ENCODE measurements at regions not wholly inside any gene's neighbourhood (a gene's known extent, or its start where the extent isn't known, plus 50 kb on each side); places are given as distances from the start of the nearest gene placed in this dataset.
"Not testable (repeated sequence)": the region's sequence is repeated elsewhere in the genome, so short reads cannot be mapped to it uniquely, and the experiment has no call there.

GRCh38 chr6:169977434-169978265 is 226.2 kb downstream of the ERMARD start:
- Mint-ChIP-seq H3K27me3 (no peaks in the 10 kb centered on the region), H3K9me3 (no peaks in the 10 kb centered on the region), H3K36me3 (no peaks in the 10 kb centered on the region), H3K27ac (no peak overlapping the region), H3K4me3 (no peak overlapping the region), H3K4me1 (no peaks in the 10 kb centered on the region)
- H3K4me3 ChIP-seq (ENCODE audit: low read depth, low read length), result no peak overlapping the region
- DNase-seq (no peak), ATAC-seq (ENCODE audit: low read depth in 2 of 2) (no peak)
- H3K36me3 ChIP-seq (ENCODE audit: control insufficient read depth, insufficient read depth, low read length), result no peaks in the 10 kb centered on the region
- no peak overlapping the region for H3K27ac ChIP-seq (ENCODE audit: insufficient read depth, low read length, poor library complexity, severe bottlenecking)
- H3K4me1 ChIP-seq (ENCODE audit: control insufficient read depth, insufficient read depth, low read length, poor library complexity, severe bottlenecking), result no peaks in the 10 kb centered on the region
- no peaks in the 10 kb centered on the region for H3K27me3 ChIP-seq (ENCODE audit: control insufficient read depth, insufficient read depth, low read length)
- H3K9me3 ChIP-seq (ENCODE audit: control insufficient read depth in 2 of 2, low read length in 2 of 2), result no peaks in the 10 kb centered on the region

- ATAC-seq (ENCODE audit: low read depth in 2 of 2), result no peak
- Histone ChIP-seq H3K27ac (ENCODE audit: insufficient read depth, low read length, poor library complexity, severe bottlenecking) (no peak overlapping the region), H3K27me3 (ENCODE audit: control insufficient read depth, insufficient read depth, low read length) (no peaks in the 10 kb centered on the region), H3K4me1 (ENCODE audit: control insufficient read depth, insufficient read depth, low read length, poor library complexity, severe bottlenecking) (no peaks in the 10 kb centered on the region), H3K4me3 (ENCODE audit: low read depth, low read length) (no peak overlapping the region), H3K36me3 (ENCODE audit: control insufficient read depth, insufficient read depth, low read length) (no peaks in the 10 kb centered on the region), H3K9me3 (ENCODE audit: control insufficient read depth in 2 of 2, low read length in 2 of 2) (no peaks in the 10 kb centered on the region)
- DNase-seq, result no peak
- H3K9me3 Mint-ChIP-seq, result no peaks in the 10 kb centered on the region
- H3K27ac Mint-ChIP-seq, result no peak overlapping the region
- no peaks in the 10 kb centered on the region for H3K27me3 Mint-ChIP-seq
- H3K4me1 Mint-ChIP-seq, result no peaks in the 10 kb centered on the region
- no peaks in the 10 kb centered on the region for H3K36me3 Mint-ChIP-seq
- H3K4me3 Mint-ChIP-seq, result no peak overlapping the region
Measured at GRCh38 chr6:169976301-169977081, 225.1 kb downstream of the ERMARD start.

GRCh38 chr6:169975701-169976100 is 224.3 kb downstream of the ERMARD start:
- Mint-ChIP-seq H3K36me3 (no peaks in the 10 kb centered on the region), H3K9me3 (no peaks in the 10 kb centered on the region), H3K4me1 (no peaks in the 10 kb centered on the region), H3K27ac (no peak overlapping the region), H3K27me3 (no peaks in the 10 kb centered on the region), H3K4me3 (no peak overlapping the region)
- no peak overlapping the region for H3K27ac ChIP-seq (ENCODE audit: insufficient read depth, low read length, poor library complexity, severe bottlenecking)
- DNase-seq (no peak), ATAC-seq (ENCODE audit: low read depth in 2 of 2) (no peak)
- H3K4me1 ChIP-seq (ENCODE audit: control insufficient read depth, insufficient read depth, low read length, poor library complexity, severe bottlenecking), result no peaks in the 10 kb centered on the region
- no peak overlapping the region for H3K4me3 ChIP-seq (ENCODE audit: low read depth, low read length)
- no peaks in the 10 kb centered on the region for H3K36me3 ChIP-seq (ENCODE audit: control insufficient read depth, insufficient read depth, low read length)
- H3K27me3 ChIP-seq (ENCODE audit: control insufficient read depth, insufficient read depth, low read length), result no peaks in the 10 kb centered on the region
- H3K9me3 ChIP-seq (ENCODE audit: control insufficient read depth in 2 of 2, low read length in 2 of 2), result no peaks in the 10 kb centered on the region

- DNase-seq, result no peak
- no peak overlapping the region for H3K27ac Mint-ChIP-seq
Measured at GRCh38 chr6:169975286-169975685, 223.9 kb downstream of the ERMARD start.

GRCh38 chr6:169974663-169975062 is 223.2 kb downstream of the ERMARD start:
- no peaks in the 10 kb centered on the region for H3K9me3 Mint-ChIP-seq
- H3K27me3 ChIP-seq (ENCODE audit: control insufficient read depth, insufficient read depth, low read length), result no peaks in the 10 kb centered on the region
- H3K4me3 Mint-ChIP-seq, result no peak overlapping the region
- H3K4me1 ChIP-seq (ENCODE audit: control insufficient read depth, insufficient read depth, low read length, poor library complexity, severe bottlenecking), result no peaks in the 10 kb centered on the region
- no peaks in the 10 kb centered on the region for H3K4me1 Mint-ChIP-seq
- no peak overlapping the region for H3K27ac Mint-ChIP-seq
- H3K27me3 Mint-ChIP-seq, result no peaks in the 10 kb centered on the region
- H3K27ac ChIP-seq (ENCODE audit: insufficient read depth, low read length, poor library complexity, severe bottlenecking), result no peak overlapping the region
- H3K36me3 ChIP-seq (ENCODE audit: control insufficient read depth, insufficient read depth, low read length), result no peaks in the 10 kb centered on the region
- no peak overlapping the region for H3K4me3 ChIP-seq (ENCODE audit: low read depth, low read length)
- DNase-seq (no peak), ATAC-seq (ENCODE audit: low read depth in 2 of 2) (no peak)
- no peaks in the 10 kb centered on the region for H3K9me3 ChIP-seq (ENCODE audit: control insufficient read depth in 2 of 2, low read length in 2 of 2)
- H3K36me3 Mint-ChIP-seq, result no peaks in the 10 kb centered on the region

More at GRCh38 chr6:169975286-169975685, 223.9 kb downstream of the ERMARD start:
- Mint-ChIP-seq H3K27me3 (no peaks in the 10 kb centered on the region), H3K36me3 (no peaks in the 10 kb centered on the region), H3K4me3 (no peak overlapping the region), H3K4me1 (no peaks in the 10 kb centered on the region), H3K9me3 (no peaks in the 10 kb centered on the region)
- no peaks in the 10 kb centered on the region for H3K4me1 ChIP-seq (ENCODE audit: control insufficient read depth, insufficient read depth, low read length, poor library complexity, severe bottlenecking)
- no peak overlapping the region for H3K4me3 ChIP-seq (ENCODE audit: low read depth, low read length)
- no peak for ATAC-seq (ENCODE audit: low read depth in 2 of 2)
- no peak overlapping the region for H3K27ac ChIP-seq (ENCODE audit: insufficient read depth, low read length, poor library complexity, severe bottlenecking)
- H3K9me3 ChIP-seq (ENCODE audit: control insufficient read depth in 2 of 2, low read length in 2 of 2), result no peaks in the 10 kb centered on the region
- no peaks in the 10 kb centered on the region for H3K36me3 ChIP-seq (ENCODE audit: control insufficient read depth, insufficient read depth, low read length)
- no peaks in the 10 kb centered on the region for H3K27me3 ChIP-seq (ENCODE audit: control insufficient read depth, insufficient read depth, low read length)

GRCh38 chr6:169973588-169974467 is 222.4 kb downstream of the ERMARD start:
- not testable (repeated sequence) for H3K4me3 ChIP-seq (ENCODE audit: low read depth, low read length); H3K36me3 ChIP-seq (ENCODE audit: control insufficient read depth, insufficient read depth, low read length); DNase-seq; ATAC-seq (ENCODE audit: low read depth in 2 of 2); H3K9me3 ChIP-seq (ENCODE audit: control insufficient read depth in 2 of 2, low read length in 2 of 2); H3K4me1 Mint-ChIP-seq; H3K27me3 ChIP-seq (ENCODE audit: control insufficient read depth, insufficient read depth, low read length); H3K36me3 Mint-ChIP-seq; H3K27ac ChIP-seq (ENCODE audit: insufficient read depth, low read length, poor library complexity, severe bottlenecking); H3K9me3 Mint-ChIP-seq; H3K27me3 Mint-ChIP-seq; H3K4me3 Mint-ChIP-seq; H3K4me1 ChIP-seq (ENCODE audit: control insufficient read depth, insufficient read depth, low read length, poor library complexity, severe bottlenecking); H3K27ac Mint-ChIP-seq

- Histone ChIP-seq H3K4me1 (ENCODE audit: control insufficient read depth, insufficient read depth, low read length, poor library complexity, severe bottlenecking) (no peaks in the 10 kb centered on the region), H3K36me3 (ENCODE audit: control insufficient read depth, insufficient read depth, low read length) (no peaks in the 10 kb centered on the region), H3K4me3 (ENCODE audit: low read depth, low read length) (no peak overlapping the region), H3K9me3 (ENCODE audit: control insufficient read depth in 2 of 2, low read length in 2 of 2) (no peaks in the 10 kb centered on the region), H3K27me3 (ENCODE audit: control insufficient read depth, insufficient read depth, low read length) (no peaks in the 10 kb centered on the region), H3K27ac (ENCODE audit: insufficient read depth, low read length, poor library complexity, severe bottlenecking) (no peak overlapping the region)
- Mint-ChIP-seq H3K27me3 (no peaks in the 10 kb centered on the region), H3K36me3 (no peaks in the 10 kb centered on the region), H3K27ac (no peak overlapping the region), H3K4me3 (no peak overlapping the region), H3K9me3 (no peaks in the 10 kb centered on the region), H3K4me1 (no peaks in the 10 kb centered on the region)
- ATAC-seq (ENCODE audit: low read depth in 2 of 2), result no peak
- DNase-seq, result no peak
Measured at GRCh38 chr6:169972736-169973135, 221.3 kb downstream of the ERMARD start.
